Transverse colon (tissue), 3 donors: ENCODE measurements at regions not wholly inside any gene's neighbourhood (a gene's known extent, or its start where the extent isn't known, plus 50 kb on each side); places are given as distances from the start of the nearest gene placed in this dataset.

Source experiments
- EP300 ChIP-seq: sonication (generic); formaldehyde crosslinking; IDR thresholded peaks from one replicate; pipeline ENCODE4 v1.6.1; 2017; ENCODE audit warnings: antibody characterized with exemption, low read depth
- TF ChIP-seq, protein P1 (sequence below), 5 experiments: fragments of 200-600 bp in 3 of 5; fragments of 450-650 bp in 2 of 5; sonication (generic) in 3 of 5; IDR thresholded peaks; 1 replicate in 2 of 5; 2 replicates in 3 of 5; pipeline ENCODE4 v1.5.1; 2016 to 2017; ENCODE audit warnings: antibody characterized with exemption in 5 of 5, inconsistent platforms in 3 of 5, mild to moderate bottlenecking in 2 of 5, moderate library complexity in 1 of 5

GRCh38 chr1:105556266-105556665 lies 1500.2 kb upstream of the PRMT6 start:
- TF ChIP-seq, protein P1, sequence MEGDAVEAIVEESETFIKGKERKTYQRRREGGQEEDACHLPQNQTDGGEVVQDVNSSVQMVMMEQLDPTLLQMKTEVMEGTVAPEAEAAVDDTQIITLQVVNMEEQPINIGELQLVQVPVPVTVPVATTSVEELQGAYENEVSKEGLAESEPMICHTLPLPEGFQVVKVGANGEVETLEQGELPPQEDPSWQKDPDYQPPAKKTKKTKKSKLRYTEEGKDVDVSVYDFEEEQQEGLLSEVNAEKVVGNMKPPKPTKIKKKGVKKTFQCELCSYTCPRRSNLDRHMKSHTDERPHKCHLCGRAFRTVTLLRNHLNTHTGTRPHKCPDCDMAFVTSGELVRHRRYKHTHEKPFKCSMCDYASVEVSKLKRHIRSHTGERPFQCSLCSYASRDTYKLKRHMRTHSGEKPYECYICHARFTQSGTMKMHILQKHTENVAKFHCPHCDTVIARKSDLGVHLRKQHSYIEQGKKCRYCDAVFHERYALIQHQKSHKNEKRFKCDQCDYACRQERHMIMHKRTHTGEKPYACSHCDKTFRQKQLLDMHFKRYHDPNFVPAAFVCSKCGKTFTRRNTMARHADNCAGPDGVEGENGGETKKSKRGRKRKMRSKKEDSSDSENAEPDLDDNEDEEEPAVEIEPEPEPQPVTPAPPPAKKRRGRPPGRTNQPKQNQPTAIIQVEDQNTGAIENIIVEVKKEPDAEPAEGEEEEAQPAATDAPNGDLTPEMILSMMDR (IDR thresholded peaks at IDR 0.05): no peak
- no peak for TF ChIP-seq EP300
